ENCODE measurements at regions not wholly inside any gene's neighbourhood (a gene's known extent, or its start where the extent isn't known, plus 50 kb on each side); places are given as distances from the start of the nearest gene placed in this dataset.

GRCh38 chr2:12432985-12433625 is 283.6 kb upstream of the TRIB2 start:
- Histone ChIP-seq H3K4me3 (no peak overlapping the region), H3K9me3 (no peaks in the 10 kb centered on the region), H3K27ac (no peak overlapping the region), H3K4me1 (peaks cover 0 to 14% (median 2%) of the 10 kb centered on the region in 12 donors), H3K27me3 (no peaks in the 10 kb centered on the region), H3K36me3 (no peaks in the 10 kb centered on the region)
- ATAC-seq (no peak), DNase-seq (no peak)
- WGBS, 4 donors, result 49 to 63% (median 56%) methylated on average over 2 of the region's 2 CpGs
- TF ChIP-seq CTCF (IDR thresholded peaks at IDR 0.05), result no peak
- no peak for TF ChIP-seq POLR2A (IDR thresholded peaks at IDR 0.05)
- intact Hi-C loops (cut with DNase I), result loop anchor here in 1 of 10 donors (10.0 kb wide), 1 partner anchor 572 kb away; no protein-coding TSS in a partner anchor

GRCh38 chr2:12433626-12433990 is 283.1 kb upstream of the TRIB2 start:
- H3K36me3 ChIP-seq, result no peaks in the 10 kb centered on the region
- no peak overlapping the region for H3K27ac ChIP-seq
- H3K4me1 ChIP-seq, result peaks cover 0 to 14% (median 2%) of the 10 kb centered on the region in 12 donors
- H3K4me3 ChIP-seq, result no peak overlapping the region
- 93 to 97% (median 94%) methylated on average over 2 of the region's 2 CpGs for WGBS, 4 donors
- H3K27me3 ChIP-seq, result no peaks in the 10 kb centered on the region
- ATAC-seq (no peak), DNase-seq (no peak)
- H3K9me3 ChIP-seq, result no peaks in the 10 kb centered on the region
- no peak for TF ChIP-seq POLR2A (IDR thresholded peaks at IDR 0.05)
- peak in 2 of 12 donors; percentile 7 to 14 for TF ChIP-seq CTCF (IDR thresholded peaks at IDR 0.05)
- intact Hi-C loops (cut with DNase I), result loop anchor here in 1 of 10 donors (10.0 kb wide), 1 partner anchor 571 kb away; no protein-coding TSS in a partner anchor

- H3K27ac ChIP-seq, result no peak overlapping the region
- H3K36me3 ChIP-seq, result no peaks in the 10 kb centered on the region
- H3K9me3 ChIP-seq, result no peaks in the 10 kb centered on the region
- ATAC-seq (no peak), DNase-seq (no peak)
- H3K27me3 ChIP-seq, result no peaks in the 10 kb centered on the region
- no peak overlapping the region for H3K4me3 ChIP-seq
- intact Hi-C loops (cut with DNase I), result loop anchor here in 1 of 10 donors (10.0 kb wide), 1 partner anchor 570 kb away; no protein-coding TSS in a partner anchor
- 94 to 96% (median 95%) methylated on average over 9 of the region's 9 CpGs for WGBS, 4 donors
- peaks cover 0 to 14% (median 2%) of the 10 kb centered on the region in 12 donors for H3K4me1 ChIP-seq
- no peak for TF ChIP-seq POLR2A (IDR thresholded peaks at IDR 0.05)
- no peak for TF ChIP-seq CTCF (IDR thresholded peaks at IDR 0.05)
These were observed 282.1 kb upstream of the TRIB2 start for GRCh38 chr2:12434630-12435098.

GRCh38 chr2:12435430-12436222 is 281.1 kb upstream of the TRIB2 start:
- 68 to 75% (median 71%) methylated on average over 9 of the region's 9 CpGs for WGBS, 4 donors
- intact Hi-C loops (cut with DNase I), result loop anchor here in 1 of 10 donors (10.0 kb wide), 1 partner anchor 569 kb away; no protein-coding TSS in a partner anchor
- Histone ChIP-seq H3K36me3 (no peaks in the 10 kb centered on the region), H3K4me1 (peaks cover 0 to 7% (median 0%) of the 10 kb centered on the region in 12 donors), H3K4me3 (no peak overlapping the region), H3K27me3 (no peaks in the 10 kb centered on the region), H3K27ac (no peak overlapping the region), H3K9me3 (no peaks in the 10 kb centered on the region)
- DNase-seq (no peak), ATAC-seq (no peak)
- TF ChIP-seq POLR2A (IDR thresholded peaks at IDR 0.05), result no peak
- TF ChIP-seq CTCF (IDR thresholded peaks at IDR 0.05), result peak in 1 of 12 donors; percentile 7
